ENCODE measurements at regions not wholly inside any gene's neighbourhood (a gene's known extent, or its start where the extent isn't known, plus 50 kb on each side); places are given as distances from the start of the nearest gene placed in this dataset.

- TF ChIP-seq POLR2A (IDR thresholded peaks at IDR 0.05): no peak
- TF ChIP-seq CTCF (IDR thresholded peaks at IDR 0.05): no peak
These were observed 156.8 kb upstream of the TNRC6C start for GRCh38 chr17:77801545-77802332.
